Activated CD8-positive, alpha-beta T cell treated with anti-CD3 and anti-CD28 coated beads for 36 hours (primary cell): ENCODE measurements at regions not wholly inside any gene's neighbourhood (a gene's known extent, or its start where the extent isn't known, plus 50 kb on each side); places are given as distances from the start of the nearest gene placed in this dataset.

Source experiments
- ATAC-seq: fragments of 200-7000 bp; cut with Tn5 transposase; one replicate; pipeline ENCODE4 v1.10.0; 2021; ENCODE audit warnings: mild to moderate bottlenecking, moderate library complexity
- CTCF ChIA-PET: fragments of 350-600 bp; sonication (Branson Sonifier 250); formaldehyde crosslinking; loops from one replicate; lab custom pipeline; 2021; ENCODE audit warnings: antibody characterized with exemption; lab: Charles Lee
- POLR2A ChIA-PET: fragments of 350-600 bp; sonication (Branson Sonifier 250); formaldehyde crosslinking; loops from one replicate; lab custom pipeline; 2021; ENCODE audit warnings: antibody characterized with exemption; lab: Charles Lee
- DNase-seq: peaks from one replicate; pipeline ENCODE4 v3.0.0-alpha.2; 2020
- H3K27ac Mint-ChIP-seq: one replicate; pipeline ENCODE4 v1.8.0; 2021; ENCODE audit warnings: mild to moderate bottlenecking, mixed read lengths
- H3K27me3 Mint-ChIP-seq: one replicate; pipeline ENCODE4 v1.8.0; 2021; ENCODE audit warnings: mixed read lengths
- H3K36me3 Mint-ChIP-seq: one replicate; pipeline ENCODE4 v1.8.0; 2021; ENCODE audit warnings: low read depth, mixed read lengths
- H3K4me1 Mint-ChIP-seq: one replicate; pipeline ENCODE4 v1.8.0; 2021; ENCODE audit warnings: low read depth, mixed read lengths
- H3K4me3 Mint-ChIP-seq: one replicate; pipeline ENCODE4 v1.8.0; 2021; ENCODE audit warnings: mild to moderate bottlenecking, moderate library complexity, mixed read lengths
- H3K9me3 Mint-ChIP-seq: one replicate; pipeline ENCODE4 v1.8.0; 2021; ENCODE audit warnings: mixed read lengths
- CTCF ChIP-seq: fragments of 200-600 bp; IDR thresholded peaks from one replicate; pipeline ENCODE4 v1.8.0; 2022; ENCODE audit warnings: antibody characterized with exemption, mild to moderate bottlenecking
- intact Hi-C: fragments of 100-400 bp; cut with micrococcal nuclease; formaldehyde crosslinking; loops from one replicate; pipeline ENCODE4 v1.10.0; 2022

DNA sequence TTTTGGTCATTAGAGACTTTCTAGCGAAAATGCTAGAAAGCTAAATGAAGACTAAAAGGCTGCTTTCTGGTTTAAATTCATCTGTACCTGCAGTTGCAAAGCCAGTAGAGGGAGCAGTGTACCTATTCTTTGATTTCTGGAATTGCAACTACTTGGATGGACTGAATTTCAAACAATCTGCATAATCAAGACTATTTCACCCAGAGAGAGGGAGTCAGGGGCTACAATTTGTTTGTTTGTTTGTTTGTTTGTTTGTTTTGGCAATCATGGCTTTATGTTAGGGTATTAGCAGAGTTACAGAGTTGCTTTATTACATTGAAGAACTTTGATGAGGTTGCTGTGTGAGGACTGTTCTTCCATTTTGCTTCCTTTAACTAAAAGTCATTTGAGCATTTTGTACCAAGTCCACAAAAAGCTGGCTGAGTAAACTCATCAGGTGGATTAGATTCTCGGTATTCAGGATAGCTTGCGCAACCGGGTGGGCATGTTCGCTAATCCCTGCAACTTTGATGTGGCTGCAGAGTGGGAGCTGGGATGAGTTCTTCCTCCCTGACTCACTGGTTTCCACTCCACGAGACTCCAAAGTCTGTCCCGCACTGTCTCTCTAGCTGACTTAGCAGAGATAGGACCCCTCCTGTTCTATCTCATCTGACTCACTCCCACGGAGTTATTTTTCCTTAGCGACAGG is 80.0 kb upstream of the TUT7 start:
- CTCF ChIA-PET, result interaction anchor here (0.7 to 3.4 kb wide), 14 partner anchors 12 to 890 kb away, joined by 3 to 23 read pairs (median 4); no protein-coding TSS in a partner anchor
- peaks cover 13% of the 10 kb centered on the region for H3K27me3 Mint-ChIP-seq
- H3K36me3 Mint-ChIP-seq, result no peaks in the 10 kb centered on the region
- DNase-seq (no peak), ATAC-seq (no peak)
- H3K4me1 Mint-ChIP-seq, result no peaks in the 10 kb centered on the region
- TF ChIP-seq CTCF, result peak; percentile 78
- no peak overlapping the region for H3K27ac Mint-ChIP-seq
- H3K9me3 Mint-ChIP-seq, result peaks cover 8% of the 10 kb centered on the region
- H3K4me3 Mint-ChIP-seq, result no peak overlapping the region
- intact Hi-C loops, result loop anchor here (10.0 kb wide), 1 partner anchor 891 kb away; no protein-coding TSS in a partner anchor
- POLR2A ChIA-PET, result interaction anchor here (0.7 kb wide), 1 partner anchor 863 kb away, joined by 4 read pairs; no protein-coding TSS in a partner anchor

DNA sequence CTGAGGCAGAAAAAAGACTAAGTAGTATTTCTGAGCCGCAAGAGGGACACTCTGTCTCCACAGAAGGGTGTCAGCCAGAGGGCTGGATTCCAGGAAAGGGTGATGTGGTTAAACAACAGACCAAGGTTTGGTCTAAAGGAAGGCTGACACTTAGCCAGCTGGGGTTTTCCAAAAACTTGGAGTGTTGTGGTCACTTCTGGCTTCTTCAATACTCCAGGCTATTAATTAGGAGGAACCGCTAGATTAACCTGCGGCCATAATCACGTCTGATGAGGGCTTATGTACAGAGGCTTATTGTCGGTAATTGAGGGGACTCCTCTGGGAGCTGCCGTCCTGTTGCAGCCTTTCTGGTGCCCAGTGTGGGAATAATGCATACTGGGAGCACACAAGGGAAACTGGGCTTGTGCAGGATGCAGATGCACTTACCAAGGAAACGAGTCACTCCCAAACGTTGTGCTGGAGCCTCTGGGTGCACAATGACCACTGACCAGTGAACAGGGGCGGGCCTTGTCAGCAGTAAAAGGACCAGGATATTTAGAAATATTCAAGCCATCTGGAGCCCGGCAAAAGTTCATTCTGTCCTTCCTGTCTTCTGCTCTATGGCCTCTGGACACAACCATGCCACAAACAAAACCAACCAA is 70.2 kb upstream of the TUT7 start:
- Mint-ChIP-seq H3K27me3 (peaks cover 4% of the 10 kb centered on the region), H3K4me1 (no peaks in the 10 kb centered on the region), H3K27ac (no peak overlapping the region), H3K9me3 (no peaks in the 10 kb centered on the region), H3K36me3 (no peaks in the 10 kb centered on the region), H3K4me3 (no peak overlapping the region)
- ChIA-PET POLR2A (no interaction called here), CTCF (interaction anchor here (2.5 kb wide), 1 partner anchor 10 kb away, joined by 12 read pairs; no protein-coding TSS in a partner anchor)
- no peak for TF ChIP-seq CTCF
- intact Hi-C loops, result no loop called here
- DNase-seq (no peak), ATAC-seq (no peak)

- no peaks in the 10 kb centered on the region for H3K4me1 Mint-ChIP-seq
- DNase-seq, result no peak
- no peaks in the 10 kb centered on the region for H3K9me3 Mint-ChIP-seq
- no peak for ATAC-seq
- no peaks in the 10 kb centered on the region for H3K36me3 Mint-ChIP-seq
- ChIA-PET CTCF (interaction anchor here (0.6 to 2.3 kb wide), 15 partner anchors 9 to 911 kb away, joined by 3 to 24 read pairs (median 3); no protein-coding TSS in a partner anchor), POLR2A (no interaction called here)
- intact Hi-C loops, result no loop called here
- H3K4me3 Mint-ChIP-seq, result no peak overlapping the region
- peak; percentile 86 for TF ChIP-seq CTCF
- H3K27me3 Mint-ChIP-seq, result peaks cover 7% of the 10 kb centered on the region
- H3K27ac Mint-ChIP-seq, result no peak overlapping the region
Measured at GRCh38 chr9:86413971-86414880, 60.0 kb upstream of the TUT7 start.

DNA sequence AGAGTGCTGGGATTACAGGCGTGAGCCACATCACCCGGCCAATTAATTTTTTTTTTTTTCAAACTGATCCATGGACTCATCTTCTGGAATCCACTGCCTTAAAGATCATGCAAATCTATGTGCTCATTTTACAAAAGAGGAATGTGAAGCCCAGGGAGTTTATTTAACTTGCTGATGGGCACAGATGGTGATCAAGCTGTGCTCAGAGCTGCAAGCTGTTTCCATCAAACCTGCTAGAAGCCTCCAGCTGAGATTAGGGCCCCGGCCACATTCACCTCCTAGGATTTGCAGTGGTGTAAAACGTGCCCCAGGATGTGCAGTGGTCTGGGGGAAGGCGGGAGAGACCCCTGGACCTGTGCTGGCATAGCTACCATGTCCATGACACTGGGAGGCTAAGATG is 56.1 kb upstream of the TUT7 start:
- intact Hi-C loops, result no loop called here
- CTCF ChIA-PET, result no interaction called here
- Mint-ChIP-seq H3K27ac (no peak overlapping the region), H3K4me3 (no peak overlapping the region), H3K9me3 (no peaks in the 10 kb centered on the region), H3K4me1 (peaks cover 14% of the 10 kb centered on the region), H3K27me3 (peaks cover 7% of the 10 kb centered on the region), H3K36me3 (no peaks in the 10 kb centered on the region)
- no peak for DNase-seq
- no peak for TF ChIP-seq CTCF
- ATAC-seq, result no peak
- POLR2A ChIA-PET, result no interaction called here
